HCT116 (cell line): ENCODE measurements at regions not wholly inside any gene's neighbourhood (a gene's known extent, or its start where the extent isn't known, plus 50 kb on each side); places are given as distances from the start of the nearest gene placed in this dataset.

ENCODE experiments used
- ATAC-seq: fragments of 200-7000 bp; cut with Tn5 transposase; 2 replicates; pipeline ENCODE4 v1.9.1; 2020; ENCODE audit warnings: mild to moderate bottlenecking, moderate library complexity
- BruUV-seq: library from RNA; stranded (reverse); fragments of 400-500 nt; replicated peaks from 2 replicates; lab custom pipeline; 2021; lab: Mats Ljungman, UMichigan
- CTCF ChIA-PET: fragments of 300-600 bp; sonication (Branson Sonifier 250); formaldehyde crosslinking; loops from one replicate; lab custom pipeline; 2021; ENCODE audit warnings: antibody characterized with exemption; lab: Charles Lee
- POLR2A ChIA-PET: fragments of 300-600, 350-600 bp; sonication (Branson Sonifier 250); formaldehyde crosslinking; loops from one replicate; lab custom pipeline; 2021; ENCODE audit warnings: antibody characterized with exemption; lab: Charles Lee
- RAD21 ChIA-PET, 2 experiments: fragments of 300-600 bp; sonication (Branson Sonifier 250); formaldehyde crosslinking; loops; one replicate each; lab custom pipeline; 2023; ENCODE audit warnings: low total read pairs in 2 of 2; ENCODE audit not compliant: uncharacterized antibody in 2 of 2, unreplicated experiment in 2 of 2, low non-redundant PET in 1 of 2; lab: Charles Lee
- DNase-seq: peaks from one replicate; pipeline ENCODE4 v3.0.0-alpha.2; 2010; ENCODE audit warnings: low read depth, low spot score
- H2AFZ ChIP-seq: fragments of 200-600 bp; shearing (Covaris generic), sonication (generic); 2 replicates; pipeline ENCODE4 v1.6.1; 2017; ENCODE audit warnings: low read depth, mixed run types, mixed read lengths, antibody characterized with exemption, low read length; ENCODE audit not compliant: poor library complexity, severe bottlenecking
- H3K27ac ChIP-seq: 2 replicates; pipeline ENCODE4 v1.5.1; 2012; ENCODE audit warnings: low read depth, low read length
- H3K27me3 ChIP-seq: fragments of 200-600 bp; sonication (generic); 2 replicates; pipeline ENCODE4 v1.6.1; 2016; ENCODE audit warnings: mixed run types, low read length, mixed read lengths; ENCODE audit not compliant: insufficient read depth
- H3K36me3 ChIP-seq, 2 experiments: fragments of 200-500 bp in 1 of 2; fragments of 200-600 bp in 1 of 2; sonication (Bioruptor generic) in 1 of 2; sonication (generic) in 1 of 2; 2 replicates each; pipeline versions ENCODE4 v1.5.1 to v1.6.1; 2014 to 2016; ENCODE audit warnings: low read length in 2 of 2, inconsistent platforms in 1 of 2, mixed read lengths in 1 of 2, mixed run types in 1 of 2; ENCODE audit not compliant: insufficient read depth in 2 of 2, control insufficient read depth in 1 of 2
- H3K4me1 ChIP-seq, 2 experiments: fragments of 200-600 bp in 1 of 2; sonication (generic) in 1 of 2; 2 replicates each; pipeline versions ENCODE4 v1.5.1 to v1.6.1; 2012 to 2017; ENCODE audit warnings: low read length in 2 of 2, inconsistent platforms in 1 of 2, mild to moderate bottlenecking in 1 of 2, mixed read lengths in 1 of 2, mixed run types in 1 of 2, moderate library complexity in 1 of 2; ENCODE audit not compliant: insufficient read depth in 2 of 2, control insufficient read depth in 1 of 2
- H3K4me2 ChIP-seq: fragments of 200-600 bp; sonication (generic); 2 replicates; pipeline ENCODE4 v1.6.1; 2017; ENCODE audit warnings: mixed run types, low read length, mixed read lengths
- H3K4me3 ChIP-seq, 2 experiments: fragments of 200-600 bp in 1 of 2; sonication (generic) in 1 of 2; replicated peaks in 1 of 2; 2 replicates each; pipeline ENCODE4 v1.5.1; 2011 to 2016; ENCODE audit warnings: low read length in 2 of 2, control low read depth in 1 of 2, low read depth in 1 of 2, mild to moderate bottlenecking in 1 of 2, mixed read lengths in 1 of 2, mixed run types in 1 of 2
- H3K79me2 ChIP-seq: fragments of 200-600 bp; sonication (generic); 2 replicates; pipeline ENCODE4 v1.6.1; 2017; ENCODE audit warnings: mild to moderate bottlenecking, mixed run types, low read length, moderate library complexity, mixed read lengths; ENCODE audit not compliant: insufficient read depth
- H3K9ac ChIP-seq: fragments of 200-600 bp; sonication (generic); 2 replicates; pipeline ENCODE4 v1.6.1; 2016; ENCODE audit warnings: low read length, mixed read lengths
- H3K9me2 ChIP-seq: fragments of 200-600 bp; sonication (generic), shearing (Covaris generic); 2 replicates; pipeline ENCODE4 v1.6.1; 2017; ENCODE audit warnings: mixed run types, mild to moderate bottlenecking, moderate library complexity; ENCODE audit not compliant: insufficient read depth
- H3K9me3 ChIP-seq, 2 experiments: fragments of 200-500 bp in 1 of 2; fragments of 200-600 bp in 1 of 2; sonication (Bioruptor generic) in 1 of 2; sonication (generic) in 1 of 2; 2 replicates each; pipeline ENCODE4 v1.6.1; 2014 to 2017; ENCODE audit warnings: low read length in 2 of 2, mixed read lengths in 2 of 2, inconsistent platforms in 1 of 2, low read depth in 1 of 2, mild to moderate bottlenecking in 1 of 2, mixed run types in 1 of 2, moderate library complexity in 1 of 2; ENCODE audit not compliant: control insufficient read depth in 1 of 2, insufficient read depth in 1 of 2
- H4K20me1 ChIP-seq: fragments of 200-600 bp; sonication (generic), shearing (Covaris generic); 2 replicates; pipeline ENCODE4 v1.6.1; 2017; ENCODE audit warnings: mixed run types, mild to moderate bottlenecking, moderate library complexity; ENCODE audit not compliant: insufficient read depth
- ATF3 ChIP-seq: IDR thresholded peaks from 2 replicates; pipeline ENCODE4 v1.6.1; 2012
- CBX3 ChIP-seq: IDR thresholded peaks from 2 replicates; pipeline ENCODE4 v1.6.1; 2012; ENCODE audit warnings: low read depth
- CEBPB ChIP-seq: IDR thresholded peaks from 2 replicates; pipeline ENCODE4 v1.6.1; 2012; ENCODE audit warnings: low read depth
- ELF1 ChIP-seq: IDR thresholded peaks from 2 replicates; pipeline ENCODE4 v1.6.1; 2012; ENCODE audit warnings: low read depth, borderline replicate concordance
- EZH2 ChIP-seq: fragments of 200-600 bp; sonication (generic); IDR thresholded peaks from 2 replicates; pipeline ENCODE4 v1.6.1; 2017; ENCODE audit warnings: antibody characterized with exemption, mixed run types
- EZH2phosphoT487 ChIP-seq: fragments of 200-600 bp; IDR thresholded peaks from 2 replicates; pipeline ENCODE4 v1.6.1; 2018; ENCODE audit warnings: antibody characterized with exemption, borderline replicate concordance
- FOSL1 ChIP-seq: IDR thresholded peaks from 2 replicates; pipeline ENCODE4 v1.6.1; 2012; ENCODE audit warnings: low read depth
- MAX ChIP-seq: IDR thresholded peaks from 2 replicates; pipeline ENCODE4 v1.6.1; 2012
- POLR2A ChIP-seq: IDR thresholded peaks from 2 replicates; pipeline ENCODE4 v1.7.0; 2011; ENCODE audit warnings: borderline replicate concordance; ENCODE audit not compliant: insufficient read depth, insufficient read length; ENCODE audit errors: extremely low read depth
- POLR2AphosphoS5 ChIP-seq: IDR thresholded peaks from 2 replicates; pipeline ENCODE4 v1.6.1; 2011; ENCODE audit warnings: mild to moderate bottlenecking, low read depth, low read length, moderate library complexity
- SRF ChIP-seq: IDR thresholded peaks from 2 replicates; pipeline ENCODE4 v1.6.1; 2012; ENCODE audit warnings: low read depth
- YY1 ChIP-seq: IDR thresholded peaks from 2 replicates; pipeline ENCODE4 v1.6.1; 2011; ENCODE audit warnings: low read length, low read depth, moderate library complexity, mild to moderate bottlenecking; ENCODE audit not compliant: insufficient replicate concordance; ENCODE audit errors: extremely low read depth
- ZNF274 ChIP-seq: fragments of 200-500 bp; sonication (Bioruptor generic); IDR thresholded peaks from 2 replicates; pipeline ENCODE4 v1.6.1; 2014; ENCODE audit warnings: mild to moderate bottlenecking, low read depth, low read length, inconsistent platforms
- intact Hi-C: fragments of 100-400 bp; cut with micrococcal nuclease; formaldehyde crosslinking; loops from 2 replicates; pipeline ENCODE4 v1.10.0; 2022
- TF ChIP-seq, protein P1 (sequence below): IDR thresholded peaks from 2 replicates; pipeline ENCODE4 v1.6.1; 2012; ENCODE audit warnings: low read depth

- no peaks in the 10 kb centered on the region for H3K27me3 ChIP-seq
- CTCF ChIA-PET: no interaction called here
These were observed 79.4 kb upstream of the MAPK10 start for GRCh38 chr4:86439293-86439692.

More at GRCh38 chr4:86439293-86439692, 79.4 kb upstream of the MAPK10 start:
- no peak overlapping the region for H3K4me2 ChIP-seq
- intact Hi-C loops: no loop called here
- ChIA-PET RAD21 (no interaction called here), POLR2A (no interaction called here)
- no peak overlapping the region for H3K9ac ChIP-seq
- H2AFZ ChIP-seq: no peak overlapping the region
- H4K20me1 ChIP-seq: no peaks in the 10 kb centered on the region
- H3K4me1 ChIP-seq: no peaks in the 10 kb centered on the region
- H3K36me3 ChIP-seq: no peaks in the 10 kb centered on the region
- no peak overlapping the region for H3K4me3 ChIP-seq
- DNase-seq (no peak), ATAC-seq (no peak)
- H3K27ac ChIP-seq: no peak overlapping the region
- no peaks in the 10 kb centered on the region for H3K79me2 ChIP-seq
- TF ChIP-seq ATF3: no peak
- TF ChIP-seq ZNF274: no peak
- no peak for TF ChIP-seq POLR2AphosphoS5
- no peak for TF ChIP-seq ELF1
- no peak for TF ChIP-seq EZH2phosphoT487
- no peak for TF ChIP-seq CEBPB
- no peak for TF ChIP-seq YY1
- TF ChIP-seq, protein P1, sequence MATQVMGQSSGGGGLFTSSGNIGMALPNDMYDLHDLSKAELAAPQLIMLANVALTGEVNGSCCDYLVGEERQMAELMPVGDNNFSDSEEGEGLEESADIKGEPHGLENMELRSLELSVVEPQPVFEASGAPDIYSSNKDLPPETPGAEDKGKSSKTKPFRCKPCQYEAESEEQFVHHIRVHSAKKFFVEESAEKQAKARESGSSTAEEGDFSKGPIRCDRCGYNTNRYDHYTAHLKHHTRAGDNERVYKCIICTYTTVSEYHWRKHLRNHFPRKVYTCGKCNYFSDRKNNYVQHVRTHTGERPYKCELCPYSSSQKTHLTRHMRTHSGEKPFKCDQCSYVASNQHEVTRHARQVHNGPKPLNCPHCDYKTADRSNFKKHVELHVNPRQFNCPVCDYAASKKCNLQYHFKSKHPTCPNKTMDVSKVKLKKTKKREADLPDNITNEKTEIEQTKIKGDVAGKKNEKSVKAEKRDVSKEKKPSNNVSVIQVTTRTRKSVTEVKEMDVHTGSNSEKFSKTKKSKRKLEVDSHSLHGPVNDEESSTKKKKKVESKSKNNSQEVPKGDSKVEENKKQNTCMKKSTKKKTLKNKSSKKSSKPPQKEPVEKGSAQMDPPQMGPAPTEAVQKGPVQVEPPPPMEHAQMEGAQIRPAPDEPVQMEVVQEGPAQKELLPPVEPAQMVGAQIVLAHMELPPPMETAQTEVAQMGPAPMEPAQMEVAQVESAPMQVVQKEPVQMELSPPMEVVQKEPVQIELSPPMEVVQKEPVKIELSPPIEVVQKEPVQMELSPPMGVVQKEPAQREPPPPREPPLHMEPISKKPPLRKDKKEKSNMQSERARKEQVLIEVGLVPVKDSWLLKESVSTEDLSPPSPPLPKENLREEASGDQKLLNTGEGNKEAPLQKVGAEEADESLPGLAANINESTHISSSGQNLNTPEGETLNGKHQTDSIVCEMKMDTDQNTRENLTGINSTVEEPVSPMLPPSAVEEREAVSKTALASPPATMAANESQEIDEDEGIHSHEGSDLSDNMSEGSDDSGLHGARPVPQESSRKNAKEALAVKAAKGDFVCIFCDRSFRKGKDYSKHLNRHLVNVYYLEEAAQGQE: no peak
- TF ChIP-seq POLR2A: no peak
- no peak for TF ChIP-seq MAX
- no peak for TF ChIP-seq SRF
- TF ChIP-seq FOSL1: no peak
- no peak for TF ChIP-seq CBX3
- no peak for TF ChIP-seq EZH2
- H3K9me2 ChIP-seq: no peaks in the 10 kb centered on the region
- no TSS peak for BruUV-seq
- no peaks in the 10 kb centered on the region for H3K9me3 ChIP-seq
